GM21528 (cell line): ENCODE measurements at regions not wholly inside any gene's neighbourhood (a gene's known extent, or its start where the extent isn't known, plus 50 kb on each side); places are given as distances from the start of the nearest gene placed in this dataset.

Source experiments
- ATAC-seq: cut with Tn5 transposase; IDR thresholded peaks from one replicate; pipeline ENCODE4 v1.9.1; 2021; ENCODE audit warnings: mild to moderate bottlenecking, moderate library complexity; ENCODE audit not compliant: unreplicated experiment, low FRiP score

DNA sequence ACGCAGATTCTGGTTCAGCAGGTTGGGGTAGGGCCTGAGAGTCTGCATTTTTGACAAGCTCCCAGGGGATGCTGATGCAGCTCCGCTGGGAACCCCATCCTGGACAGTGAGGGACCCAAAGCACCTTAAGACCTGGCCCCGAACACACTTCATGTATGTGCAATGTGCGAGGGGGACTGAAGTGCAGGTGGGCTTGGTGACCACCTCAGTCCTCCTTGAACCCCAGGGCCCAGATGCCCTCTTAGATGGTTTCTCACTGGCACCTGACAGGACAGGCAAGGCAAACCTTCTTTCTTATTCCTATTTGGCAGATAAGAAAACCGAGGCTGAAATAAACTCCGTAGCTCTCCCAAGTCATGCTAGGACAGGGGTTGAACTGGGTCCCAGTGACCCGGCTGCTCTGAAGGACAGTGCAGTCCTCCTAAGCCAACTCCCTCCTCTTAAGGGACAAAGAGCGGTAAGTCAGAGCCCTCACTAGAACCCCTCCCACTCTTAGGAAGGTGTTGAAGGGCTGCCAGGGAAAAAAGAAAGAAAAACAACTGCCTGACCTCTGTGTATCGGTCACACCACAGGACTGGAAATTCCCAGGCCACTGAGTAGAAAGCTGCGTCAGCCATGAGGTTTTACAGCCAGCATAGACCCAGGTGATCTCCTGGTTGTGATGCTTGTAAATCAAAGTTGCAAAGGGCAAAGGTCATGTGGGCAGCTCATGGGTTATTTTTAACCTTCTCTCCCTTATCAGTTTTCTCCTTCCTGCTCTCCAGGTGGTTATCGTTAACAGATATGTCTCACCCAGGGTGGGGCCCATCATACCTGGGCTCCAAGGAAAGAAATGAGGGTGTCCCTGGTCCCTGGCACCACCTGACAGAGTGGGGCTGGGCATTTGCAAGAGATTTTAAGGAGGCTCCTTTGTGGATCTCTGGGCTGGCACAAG lies 90.9 kb upstream of the SMNDC1 start:
- ATAC-seq = peak; percentile 72

DNA sequence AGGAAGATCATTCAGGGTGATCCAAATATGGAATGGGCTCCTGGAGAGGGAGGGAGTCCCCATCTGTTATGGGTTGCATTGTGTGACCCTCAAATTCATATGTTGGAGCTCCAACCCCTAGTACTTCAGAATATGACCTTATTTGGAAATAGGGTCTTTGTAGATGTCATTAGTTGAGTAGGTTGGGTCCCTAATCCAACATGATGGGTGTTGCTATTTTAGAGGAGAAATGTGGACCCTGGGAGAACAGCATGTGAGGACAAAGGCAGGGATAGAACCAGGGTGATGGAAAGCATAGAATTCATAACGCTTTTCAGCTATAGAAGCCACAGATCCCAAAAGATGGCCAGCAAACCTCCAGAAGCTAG lies 91.5 kb upstream of the SMNDC1 start:
- ATAC-seq = no peak

GRCh38 chr10:110397856-110398255 lies 93.1 kb upstream of the SMNDC1 start:
- ATAC-seq = no peak

GRCh38 chr10:110398419-110399105 lies 93.8 kb upstream of the SMNDC1 start:
- no peak for ATAC-seq

DNA sequence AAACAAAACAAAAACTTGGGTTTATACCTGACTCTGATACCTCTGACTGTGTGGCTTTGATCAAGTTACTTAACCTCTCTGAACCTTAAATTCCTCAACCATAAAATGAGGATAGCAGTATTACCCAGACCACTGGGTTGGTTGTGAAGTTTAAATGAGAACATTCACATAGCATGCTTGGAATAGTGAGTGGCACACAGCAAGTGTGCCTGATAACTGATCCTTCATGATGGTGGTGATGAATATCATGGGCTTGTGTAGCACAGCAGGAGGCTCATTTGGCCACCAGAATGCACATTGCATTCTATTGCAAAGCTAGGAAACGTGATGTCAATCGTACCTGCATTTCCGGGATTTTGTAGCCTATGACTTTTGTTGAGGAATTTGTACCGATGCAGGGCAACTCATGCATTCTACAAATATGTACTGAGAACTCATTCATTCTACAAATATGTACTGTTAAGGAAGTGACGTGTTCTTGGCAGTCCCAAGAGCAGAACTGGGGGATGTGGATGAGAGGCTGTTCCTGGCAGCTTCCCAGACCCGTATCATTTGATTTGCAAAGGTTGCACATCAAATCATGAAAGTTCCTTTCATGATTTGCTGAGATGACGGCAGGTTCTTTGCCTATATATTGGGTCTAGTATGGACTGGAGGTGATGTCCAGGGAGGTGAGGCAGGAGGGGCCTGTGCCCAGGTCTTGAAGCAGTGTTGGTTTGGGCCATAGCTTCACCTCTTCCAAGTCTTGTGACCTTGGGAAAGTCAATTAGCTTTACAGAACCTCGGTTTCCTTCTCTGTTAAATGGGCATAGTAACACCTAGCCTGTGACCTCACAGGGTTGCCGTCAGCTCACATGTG lies 94.6 kb upstream of the SMNDC1 start:
- no peak for ATAC-seq

GRCh38 chr10:110399965-110400933 lies 95.5 kb upstream of the SMNDC1 start:
- ATAC-seq = no peak

GRCh38 chr10:110401401-110402076 lies 96.2 kb upstream of the DUSP5 start:
- ATAC-seq = no peak

DNA sequence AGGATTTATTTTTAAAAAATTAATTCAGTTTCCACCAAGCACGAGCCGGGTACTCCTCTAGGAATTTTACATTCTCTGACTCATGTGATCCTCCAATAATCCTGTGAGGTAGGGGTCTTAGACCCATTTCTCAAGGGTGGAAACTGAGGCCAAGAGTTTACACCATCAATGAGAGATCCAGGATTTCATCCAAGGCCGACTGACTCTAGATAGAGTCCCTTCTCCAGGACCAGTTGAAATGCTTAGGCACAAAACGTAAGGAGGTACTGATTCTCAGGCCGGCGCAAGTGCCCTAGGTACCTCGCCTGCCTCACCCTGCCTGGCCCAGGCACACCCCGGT lies 95.7 kb upstream of the DUSP5 start:
- no peak for ATAC-seq

DNA sequence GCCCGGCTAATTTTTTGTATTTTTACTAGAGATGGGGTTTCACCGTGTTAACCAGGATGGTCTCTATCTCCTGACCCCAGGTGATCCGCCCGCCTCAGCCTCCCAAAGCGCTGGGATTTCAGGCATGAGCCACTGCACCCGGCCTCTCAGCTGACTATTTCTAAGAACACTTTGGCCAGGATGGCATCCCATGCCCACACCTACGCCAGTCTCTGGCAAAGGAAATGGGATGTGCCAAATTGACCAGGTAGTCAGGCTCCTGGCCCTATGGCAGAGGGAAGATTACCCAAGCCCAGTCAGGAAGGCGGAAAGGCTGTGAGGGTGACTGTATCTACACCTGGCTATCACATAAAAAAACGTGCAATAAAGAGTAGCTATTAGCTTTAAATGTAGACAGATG lies 94.1 kb upstream of the DUSP5 start:
- ATAC-seq = no peak

- ATAC-seq = no peak
These were observed 93.3 kb upstream of the DUSP5 start for GRCh38 chr10:110404413-110404812.

- ATAC-seq = no peak
These were observed 92.9 kb upstream of the DUSP5 start for GRCh38 chr10:110404825-110405224.

- ATAC-seq = no peak
These were observed 92.3 kb upstream of the DUSP5 start for GRCh38 chr10:110405380-110405779.

DNA sequence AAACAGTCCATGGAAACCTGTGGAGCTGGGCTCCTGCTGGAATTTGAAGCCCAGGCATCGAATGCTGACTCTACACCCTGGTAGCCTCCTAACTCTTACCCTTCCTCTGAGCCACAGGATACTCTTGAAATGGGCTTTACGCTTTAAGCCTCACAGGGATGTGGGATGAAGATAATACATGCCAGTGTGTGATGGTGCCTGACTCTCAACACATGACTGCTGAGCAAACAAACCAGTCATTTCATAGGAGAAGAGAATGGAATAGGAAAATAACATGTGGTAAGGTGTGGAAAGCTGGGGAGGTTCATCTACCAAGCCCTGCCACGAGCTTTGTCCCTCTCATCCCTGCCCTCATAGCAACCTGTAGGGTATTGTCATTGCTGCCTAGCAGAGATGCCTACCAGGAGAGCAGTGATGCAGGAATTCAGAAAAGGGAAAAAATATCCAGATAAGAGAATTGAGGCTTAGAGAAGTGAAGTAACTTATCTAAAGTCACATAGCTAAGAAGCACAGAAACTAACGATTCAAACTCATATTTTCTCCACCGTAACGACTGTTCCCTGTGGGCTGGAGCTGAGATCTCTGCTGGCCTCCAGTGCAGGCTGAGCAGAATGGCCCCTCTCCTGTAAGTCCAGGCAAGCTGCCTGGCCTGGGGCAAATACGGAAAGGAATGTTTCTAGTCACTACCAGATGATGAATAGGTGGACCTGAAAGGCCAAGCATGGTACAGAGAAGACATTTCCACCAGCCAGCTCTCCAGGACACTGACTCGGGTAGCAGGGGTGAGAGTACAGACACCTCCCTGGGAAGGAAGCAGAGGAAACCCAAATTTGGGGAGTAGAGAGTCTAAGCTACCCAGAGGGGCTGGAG lies 90.2 kb upstream of the DUSP5 start:
- ATAC-seq = no peak

- ATAC-seq = no peak
These were observed 89.4 kb upstream of the DUSP5 start for GRCh38 chr10:110408203-110408871.

- no peak for ATAC-seq
These were observed 88.8 kb upstream of the DUSP5 start for GRCh38 chr10:110408943-110409342.

- ATAC-seq = no peak
These were observed 88.2 kb upstream of the DUSP5 start for GRCh38 chr10:110409488-110409887.

- ATAC-seq = peak; percentile 43
These were observed 87.8 kb upstream of the DUSP5 start for GRCh38 chr10:110409926-110410325.
